IPS-11a (cell line): ENCODE measurements at regions not wholly inside any gene's neighbourhood (a gene's known extent, or its start where the extent isn't known, plus 50 kb on each side); places are given as distances from the start of the nearest gene placed in this dataset.

Source experiments
- H3K4me3 ChIP-seq: one replicate; pipeline ENCODE4 v1.5.1; 2013; ENCODE audit warnings: low read depth, low read length, control low read depth

- no peak overlapping the region for H3K4me3 ChIP-seq
These were observed 131.1 kb downstream of the CRYBB2 start for GRCh38 chr22:25350551-25350971.

- H3K4me3 ChIP-seq, result no peak overlapping the region
These were observed 132.3 kb downstream of the CRYBB2 start for GRCh38 chr22:25351631-25352293.

- H3K4me3 ChIP-seq, result no peak overlapping the region
These were observed 132.8 kb downstream of the CRYBB2 start for GRCh38 chr22:25352294-25352680.

GRCh38 chr22:25353516-25354445 is 134.3 kb downstream of the CRYBB2 start:
- H3K4me3 ChIP-seq, result no peak overlapping the region

GRCh38 chr22:25354456-25354855 is 135.0 kb downstream of the CRYBB2 start:
- no peak overlapping the region for H3K4me3 ChIP-seq

- H3K4me3 ChIP-seq, result no peak overlapping the region
These were observed 137.7 kb downstream of the CRYBB2 start for GRCh38 chr22:25357132-25357455.

GRCh38 chr22:25357606-25358420 is 138.4 kb downstream of the CRYBB2 start:
- H3K4me3 ChIP-seq, result no peak overlapping the region

- H3K4me3 ChIP-seq, result no peak overlapping the region
These were observed 139.2 kb downstream of the CRYBB2 start for GRCh38 chr22:25358421-25359170.

- no peak overlapping the region for H3K4me3 ChIP-seq
These were observed 140.3 kb downstream of the CRYBB2 start for GRCh38 chr22:25359601-25360261.

- no peak overlapping the region for H3K4me3 ChIP-seq
These were observed 141.0 kb downstream of the CRYBB2 start for GRCh38 chr22:25360411-25360810.

GRCh38 chr22:25360891-25361645 is 141.6 kb downstream of the CRYBB2 start:
- no peak overlapping the region for H3K4me3 ChIP-seq

- H3K4me3 ChIP-seq, result no peak overlapping the region
These were observed 142.4 kb downstream of the CRYBB2 start for GRCh38 chr22:25361899-25362214.

GRCh38 chr22:25362215-25362882 is 142.9 kb downstream of the CRYBB2 start:
- no peak overlapping the region for H3K4me3 ChIP-seq

- no peak overlapping the region for H3K4me3 ChIP-seq
These were observed 143.4 kb downstream of the CRYBB2 start for GRCh38 chr22:25362883-25363240.

- H3K4me3 ChIP-seq, result no peak overlapping the region
These were observed 144.0 kb downstream of the CRYBB2 start for GRCh38 chr22:25363474-25363873.

- H3K4me3 ChIP-seq, result no peak overlapping the region
These were observed 144.8 kb downstream of the CRYBB2 start for GRCh38 chr22:25364281-25364680.

GRCh38 chr22:25364736-25365241 is 145.3 kb downstream of the CRYBB2 start:
- H3K4me3 ChIP-seq, result no peak overlapping the region

- no peak overlapping the region for H3K4me3 ChIP-seq
These were observed 146.2 kb downstream of the CRYBB2 start for GRCh38 chr22:25365491-25366261.
